ENCODE measurements at regions not wholly inside any gene's neighbourhood (a gene's known extent, or its start where the extent isn't known, plus 50 kb on each side); places are given as distances from the start of the nearest gene placed in this dataset.
"Not testable (repeated sequence)": the region's sequence is repeated elsewhere in the genome, so short reads cannot be mapped to it uniquely, and the experiment has no call there.

- Histone ChIP-seq H4K20me1 (ENCODE audit: insufficient read depth, low read length) (no peaks in the 10 kb centered on the region), H2AFZ (ENCODE audit: low read depth, low read length) (no peak overlapping the region), H3K27ac (ENCODE audit: low read length) (no peak overlapping the region), H3K79me2 (ENCODE audit: insufficient read depth, low read length) (no peaks in the 10 kb centered on the region), H3K4me3 (ENCODE audit: low read depth in 1 of 2, low read length in 2 of 2) (no peak overlapping the region), H3K4me1 (ENCODE audit: insufficient read depth, low read length) (no peaks in the 10 kb centered on the region), H3K4me2 (ENCODE audit: insufficient read depth, low read length) (no peak overlapping the region), H3K27me3 (ENCODE audit: insufficient read depth, low read length, poor library complexity) (no peaks in the 10 kb centered on the region), H3K36me3 (ENCODE audit: insufficient read depth, low read length) (no peaks in the 10 kb centered on the region), H3K9me3 (ENCODE audit: insufficient read depth, low read length, severe bottlenecking) (no peaks in the 10 kb centered on the region), H3K9ac (ENCODE audit: low read depth, low read length) (no peak overlapping the region)
- DNase-seq (no peak), ATAC-seq (ENCODE audit: insufficient read depth, low read depth) (no peak)
- TF ChIP-seq, protein P1, sequence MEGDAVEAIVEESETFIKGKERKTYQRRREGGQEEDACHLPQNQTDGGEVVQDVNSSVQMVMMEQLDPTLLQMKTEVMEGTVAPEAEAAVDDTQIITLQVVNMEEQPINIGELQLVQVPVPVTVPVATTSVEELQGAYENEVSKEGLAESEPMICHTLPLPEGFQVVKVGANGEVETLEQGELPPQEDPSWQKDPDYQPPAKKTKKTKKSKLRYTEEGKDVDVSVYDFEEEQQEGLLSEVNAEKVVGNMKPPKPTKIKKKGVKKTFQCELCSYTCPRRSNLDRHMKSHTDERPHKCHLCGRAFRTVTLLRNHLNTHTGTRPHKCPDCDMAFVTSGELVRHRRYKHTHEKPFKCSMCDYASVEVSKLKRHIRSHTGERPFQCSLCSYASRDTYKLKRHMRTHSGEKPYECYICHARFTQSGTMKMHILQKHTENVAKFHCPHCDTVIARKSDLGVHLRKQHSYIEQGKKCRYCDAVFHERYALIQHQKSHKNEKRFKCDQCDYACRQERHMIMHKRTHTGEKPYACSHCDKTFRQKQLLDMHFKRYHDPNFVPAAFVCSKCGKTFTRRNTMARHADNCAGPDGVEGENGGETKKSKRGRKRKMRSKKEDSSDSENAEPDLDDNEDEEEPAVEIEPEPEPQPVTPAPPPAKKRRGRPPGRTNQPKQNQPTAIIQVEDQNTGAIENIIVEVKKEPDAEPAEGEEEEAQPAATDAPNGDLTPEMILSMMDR (IDR thresholded peaks at IDR 0.05; ENCODE audit: borderline replicate concordance, extremely low read depth, low read length, poor library complexity, severe bottlenecking): no peak
- TF ChIP-seq EZH2 (IDR thresholded peaks at IDR 0.05; ENCODE audit: borderline replicate concordance, low read depth, low read length, severe bottlenecking): no peak
Measured at GRCh38 chrX:468979-469378, 82.3 kb upstream of the PPP2R3B start.

DNA sequence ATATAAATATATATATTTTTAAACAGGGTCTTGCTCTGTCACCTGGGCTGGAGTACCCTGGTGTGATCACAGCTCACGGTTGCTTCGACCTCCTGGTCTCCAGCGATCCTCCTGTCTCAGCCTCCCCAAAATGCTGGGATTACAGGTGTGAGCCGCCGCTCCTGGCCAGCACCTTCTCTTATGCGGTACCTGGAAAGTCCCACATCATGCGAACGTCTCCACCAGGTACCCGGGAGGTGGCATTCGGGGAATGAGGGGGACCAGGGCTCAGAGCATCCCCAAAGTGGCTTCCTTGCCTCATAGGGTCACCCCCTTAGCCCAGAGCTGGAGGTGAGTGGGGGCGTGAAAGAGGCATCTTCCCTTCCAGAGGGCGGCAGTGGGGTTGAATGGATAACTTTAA lies 84.0 kb upstream of the PPP2R3B start:
- Histone ChIP-seq H3K36me3 (ENCODE audit: insufficient read depth, low read length) (no peaks in the 10 kb centered on the region), H3K27me3 (ENCODE audit: insufficient read depth, low read length, poor library complexity) (no peaks in the 10 kb centered on the region), H2AFZ (ENCODE audit: low read depth, low read length) (no peak overlapping the region), H3K4me1 (ENCODE audit: insufficient read depth, low read length) (no peaks in the 10 kb centered on the region), H3K27ac (ENCODE audit: low read length) (no peak overlapping the region), H3K79me2 (ENCODE audit: insufficient read depth, low read length) (no peaks in the 10 kb centered on the region), H3K9ac (ENCODE audit: low read depth, low read length) (no peak overlapping the region), H3K4me2 (ENCODE audit: insufficient read depth, low read length) (no peak overlapping the region), H3K9me3 (ENCODE audit: insufficient read depth, low read length, severe bottlenecking) (no peaks in the 10 kb centered on the region), H3K4me3 (ENCODE audit: low read depth in 1 of 2, low read length in 2 of 2) (no peak overlapping the region), H4K20me1 (ENCODE audit: insufficient read depth, low read length) (no peaks in the 10 kb centered on the region)
- ATAC-seq (ENCODE audit: insufficient read depth, low read depth) (no peak), DNase-seq (no peak)
- TF ChIP-seq, protein P1 (IDR thresholded peaks at IDR 0.05; ENCODE audit: borderline replicate concordance, extremely low read depth, low read length, poor library complexity, severe bottlenecking): no peak
- TF ChIP-seq EZH2 (IDR thresholded peaks at IDR 0.05; ENCODE audit: borderline replicate concordance, low read depth, low read length, severe bottlenecking): no peak

GRCh38 chrX:471281-471680 lies 84.6 kb upstream of the PPP2R3B start:
- Histone ChIP-seq H3K4me2 (ENCODE audit: insufficient read depth, low read length) (no peak overlapping the region), H4K20me1 (ENCODE audit: insufficient read depth, low read length) (no peaks in the 10 kb centered on the region), H3K27me3 (ENCODE audit: insufficient read depth, low read length, poor library complexity) (no peaks in the 10 kb centered on the region), H3K9me3 (ENCODE audit: insufficient read depth, low read length, severe bottlenecking) (no peaks in the 10 kb centered on the region), H3K4me3 (ENCODE audit: low read depth in 1 of 2, low read length in 2 of 2) (no peak overlapping the region), H3K27ac (ENCODE audit: low read length) (no peak overlapping the region), H2AFZ (ENCODE audit: low read depth, low read length) (no peak overlapping the region), H3K79me2 (ENCODE audit: insufficient read depth, low read length) (no peaks in the 10 kb centered on the region), H3K4me1 (ENCODE audit: insufficient read depth, low read length) (no peaks in the 10 kb centered on the region), H3K9ac (ENCODE audit: low read depth, low read length) (no peak overlapping the region), H3K36me3 (ENCODE audit: insufficient read depth, low read length) (no peaks in the 10 kb centered on the region)
- ATAC-seq (ENCODE audit: insufficient read depth, low read depth) (no peak), DNase-seq (no peak)
- TF ChIP-seq, protein P1 (IDR thresholded peaks at IDR 0.05; ENCODE audit: borderline replicate concordance, extremely low read depth, low read length, poor library complexity, severe bottlenecking): no peak
- no peak for TF ChIP-seq EZH2 (IDR thresholded peaks at IDR 0.05; ENCODE audit: borderline replicate concordance, low read depth, low read length, severe bottlenecking)

- DNase-seq; H3K79me2 ChIP-seq (ENCODE audit: insufficient read depth, low read length); H3K4me2 ChIP-seq (ENCODE audit: insufficient read depth, low read length); H3K27ac ChIP-seq (ENCODE audit: low read length); H3K9me3 ChIP-seq (ENCODE audit: insufficient read depth, low read length, severe bottlenecking); ATAC-seq (ENCODE audit: insufficient read depth, low read depth); H3K9ac ChIP-seq (ENCODE audit: low read depth, low read length); H3K4me3 ChIP-seq (ENCODE audit: low read depth in 1 of 2, low read length in 2 of 2); H3K36me3 ChIP-seq (ENCODE audit: insufficient read depth, low read length); H3K4me1 ChIP-seq (ENCODE audit: insufficient read depth, low read length); H4K20me1 ChIP-seq (ENCODE audit: insufficient read depth, low read length); H2AFZ ChIP-seq (ENCODE audit: low read depth, low read length); H3K27me3 ChIP-seq (ENCODE audit: insufficient read depth, low read length, poor library complexity): not testable (repeated sequence)
Measured at GRCh38 chrX:472275-472674, 85.6 kb upstream of the PPP2R3B start.
